GM13977 (cell line): ENCODE measurements at regions not wholly inside any gene's neighbourhood (a gene's known extent, or its start where the extent isn't known, plus 50 kb on each side); places are given as distances from the start of the nearest gene placed in this dataset.

Experiments used
- DNase-seq: peaks from one replicate; pipeline ENCODE4 v3.0.0; 2012; ENCODE audit warnings: low spot score
- CTCF ChIP-seq: IDR thresholded peaks from 2 replicates; pipeline ENCODE4 v1.5.1; 2012; ENCODE audit warnings: mild to moderate bottlenecking, control low read depth; ENCODE audit not compliant: insufficient read depth; ENCODE audit errors: extremely low read depth, missing control alignments
- in situ Hi-C: fragments of 300-500 bp; cut with MboI; formaldehyde crosslinking; loops from one replicate; pipeline ENCODE4 v1.12.0; 2022; ENCODE audit warnings: low sequenced_read_pairs, low pct_unique_long_range_greater_than_20kb, mixed read lengths, inconsistent platforms; ENCODE audit not compliant: unreplicated experiment

- TF ChIP-seq CTCF, result no peak
- in situ Hi-C loops, result no loop called here
- no peak for DNase-seq
Measured at GRCh38 chr7:9854605-9855004, 1119.1 kb upstream of the PHF14 start.

GRCh38 chr7:9856668-9857067 lies 1117.0 kb upstream of the PHF14 start:
- in situ Hi-C loops, result no loop called here
- no peak for TF ChIP-seq CTCF

GRCh38 chr7:9863545-9863944 lies 1110.1 kb upstream of the PHF14 start:
- TF ChIP-seq CTCF, result no peak
- in situ Hi-C loops, result no loop called here
- DNase-seq, result no peak

More at GRCh38 chr7:9856668-9857067, 1117.0 kb upstream of the PHF14 start:
- no peak for DNase-seq

GRCh38 chr7:9869151-9869550 lies 1104.5 kb upstream of the PHF14 start:
- no peak for TF ChIP-seq CTCF
- no peak for DNase-seq
- in situ Hi-C loops, result no loop called here

GRCh38 chr7:9869566-9869965 lies 1104.1 kb upstream of the PHF14 start:
- no peak for DNase-seq
- in situ Hi-C loops, result no loop called here
- no peak for TF ChIP-seq CTCF

GRCh38 chr7:9870674-9871073 lies 1103.0 kb upstream of the PHF14 start:
- DNase-seq, result no peak
- TF ChIP-seq CTCF, result no peak
- in situ Hi-C loops, result no loop called here

GRCh38 chr7:9874182-9874581 lies 1099.5 kb upstream of the PHF14 start:
- in situ Hi-C loops, result no loop called here
- DNase-seq, result no peak
- no peak for TF ChIP-seq CTCF
